Endothelial cell of umbilical vein (primary cell): ENCODE measurements at regions not wholly inside any gene's neighbourhood (a gene's known extent, or its start where the extent isn't known, plus 50 kb on each side); places are given as distances from the start of the nearest gene placed in this dataset.

ENCODE experiments used
- BruUV-seq: library from RNA; stranded (reverse); fragments of 400-500 nt; replicated peaks from 2 replicates; lab custom pipeline; 2021; lab: Mats Ljungman, UMichigan
- CTCF ChIA-PET: fragments of 300-600, 350-600 bp; sonication (Branson Sonifier 250); formaldehyde crosslinking; loops from one replicate; lab custom pipeline; 2021; ENCODE audit warnings: antibody characterized with exemption, inconsistent platforms; lab: Charles Lee
- POLR2A ChIA-PET: fragments of 300-600, 350-600 bp; sonication (Branson Sonifier 250); formaldehyde crosslinking; loops from one replicate; lab custom pipeline; 2021; ENCODE audit warnings: antibody characterized with exemption, inconsistent platforms; lab: Charles Lee
- DNase-seq: peaks from one replicate; pipeline ENCODE4 v3.0.0-alpha.2; 2011; ENCODE audit warnings: low read depth, low spot score
- FAIRE-seq: peaks from 2 replicates; lab custom pipeline; 2011; peaks lifted over from hg19 to GRCh38; lab: Jason Lieb, UNC
- H2AFZ ChIP-seq: 2 replicates; pipeline ENCODE4 v1.6.0; 2012; ENCODE audit warnings: low read depth, low read length, control low read depth, inconsistent platforms
- H3K27ac ChIP-seq: 2 replicates; pipeline ENCODE4 v1.5.1; 2011; ENCODE audit warnings: low read depth, mild to moderate bottlenecking, control low read depth, low read length, moderate library complexity; ENCODE audit not compliant: insufficient read depth
- H3K27me3 ChIP-seq, 2 experiments: 2 replicates each; pipeline versions ENCODE4 v1.6.0 to v1.6.1; 2011; ENCODE audit warnings: low read length in 2 of 2, mixed read lengths in 1 of 2; ENCODE audit not compliant: control insufficient read depth in 2 of 2, insufficient read depth in 2 of 2
- H3K36me3 ChIP-seq, 2 experiments: 2 replicates in 1 of 2; 3 replicates in 1 of 2; pipeline ENCODE4 v1.5.1; 2011; ENCODE audit warnings: low read length in 2 of 2, mild to moderate bottlenecking in 1 of 2, moderate library complexity in 1 of 2; ENCODE audit not compliant: control insufficient read depth in 2 of 2, insufficient read depth in 2 of 2; ENCODE audit errors: extremely low read depth in 1 of 2
- H3K4me1 ChIP-seq: 3 replicates; pipeline ENCODE4 v1.5.1; 2011; ENCODE audit warnings: mild to moderate bottlenecking, low read length; ENCODE audit not compliant: control insufficient read depth, insufficient read depth; ENCODE audit errors: extremely low read depth
- H3K4me2 ChIP-seq: 2 replicates; pipeline ENCODE4 v1.6.1; 2011; ENCODE audit warnings: low read length, control low read depth, mixed read lengths; ENCODE audit not compliant: insufficient read depth
- H3K4me3 ChIP-seq, 3 experiments: fragments of 200-600 bp in 1 of 3; sonication (generic), shearing (Covaris generic) in 1 of 3; replicated peaks in 1 of 3; 2 replicates each; pipeline ENCODE4 v1.5.1; 2011 to 2016; ENCODE audit warnings: control low read depth in 3 of 3, low read length in 3 of 3, mild to moderate bottlenecking in 2 of 3, inconsistent platforms in 1 of 3, low read depth in 1 of 3, moderate library complexity in 1 of 3; ENCODE audit not compliant: insufficient read depth in 1 of 3
- H3K79me2 ChIP-seq: 2 replicates; pipeline ENCODE4 v1.6.0; 2012; ENCODE audit warnings: low read length, inconsistent platforms; ENCODE audit not compliant: control insufficient read depth, insufficient read depth
- H3K9ac ChIP-seq: replicated peaks from 2 replicates; pipeline ENCODE3; 2011; ENCODE audit warnings: low read length, control low read depth; ENCODE audit not compliant: insufficient read depth; ENCODE audit errors: extremely low read depth
- H3K9me1 ChIP-seq: replicated peaks from 3 replicates; pipeline ENCODE4 v1.6.0; 2011; ENCODE audit warnings: mild to moderate bottlenecking, low read length; ENCODE audit not compliant: control insufficient read depth, insufficient read depth; ENCODE audit errors: extremely low read depth
- H3K9me3 ChIP-seq: replicated peaks from 2 replicates; pipeline ENCODE4 v1.5.1; 2012; ENCODE audit warnings: low read length, inconsistent platforms; ENCODE audit not compliant: control insufficient read depth, insufficient read depth
- H4K20me1 ChIP-seq: replicated peaks from 2 replicates; pipeline ENCODE3; 2011; ENCODE audit warnings: mild to moderate bottlenecking, low read length; ENCODE audit not compliant: control insufficient read depth, insufficient read depth; ENCODE audit errors: extremely low read depth
- EZH2 ChIP-seq: IDR thresholded peaks from 2 replicates; pipeline ENCODE4 v1.6.1; 2012; ENCODE audit warnings: borderline replicate concordance, low read depth, mild to moderate bottlenecking, moderate library complexity, low read length, inconsistent platforms; ENCODE audit not compliant: severe bottlenecking
- FOS ChIP-seq: IDR thresholded peaks from 2 replicates; pipeline ENCODE4 v1.6.1; 2011; ENCODE audit warnings: mild to moderate bottlenecking, low read length, moderate library complexity, borderline replicate concordance; ENCODE audit not compliant: insufficient read depth
- GATA2 ChIP-seq: IDR thresholded peaks from 2 replicates; pipeline ENCODE4 v1.7.0; 2011; ENCODE audit warnings: low read depth, mild to moderate bottlenecking, moderate library complexity, mixed read lengths, low read length; ENCODE audit not compliant: insufficient read length, insufficient read depth
- JUN ChIP-seq: IDR thresholded peaks from 2 replicates; pipeline ENCODE4 v1.6.1; 2011; ENCODE audit warnings: borderline replicate concordance, low read depth; ENCODE audit not compliant: insufficient read length, insufficient read depth
- MYC ChIP-seq: IDR thresholded peaks from one replicate; pipeline ENCODE4 v1.6.1; 2011; ENCODE audit warnings: mild to moderate bottlenecking, low read depth, low read length
- POLR2A ChIP-seq: IDR thresholded peaks from 2 replicates; pipeline ENCODE4 v1.6.1; 2012; ENCODE audit warnings: low read depth, mild to moderate bottlenecking, control low read depth, low read length
- POLR2AphosphoS5 ChIP-seq: IDR thresholded peaks from 2 replicates; pipeline ENCODE4 v1.6.1; 2012; ENCODE audit warnings: low read depth, mild to moderate bottlenecking, control low read depth, low read length, moderate library complexity; ENCODE audit not compliant: insufficient read depth
- dilution Hi-C: fragments of 300-500 bp; cut with MboI; formaldehyde crosslinking; loops from one replicate; pipeline ENCODE4 v1.15.0; 2019; ENCODE audit warnings: low sequenced_read_pairs; ENCODE audit not compliant: extremely low pct_ligation_motif_present
- intact Hi-C: fragments of 100-400 bp; cut with micrococcal nuclease; formaldehyde crosslinking; loops from one replicate; pipeline ENCODE4 v1.10.0; 2022
- TF ChIP-seq, protein P1 (sequence below), 2 donors: IDR thresholded peaks; 1 replicate in 1 of 2; 2 replicates in 1 of 2; pipeline ENCODE4 v1.5.1; 2011; ENCODE audit warnings: low read length in 2 of 2, mild to moderate bottlenecking in 2 of 2, moderate library complexity in 2 of 2, control low read depth in 1 of 2, inconsistent platforms in 1 of 2, low read depth in 1 of 2; ENCODE audit not compliant: insufficient read depth in 1 of 2; ENCODE audit errors: extremely low read depth in 1 of 2
- TF ChIP-seq, protein P2 (sequence below): IDR thresholded peaks from 2 replicates; pipeline ENCODE4 v1.6.1; 2011; ENCODE audit not compliant: insufficient read depth, insufficient read length

DNA sequence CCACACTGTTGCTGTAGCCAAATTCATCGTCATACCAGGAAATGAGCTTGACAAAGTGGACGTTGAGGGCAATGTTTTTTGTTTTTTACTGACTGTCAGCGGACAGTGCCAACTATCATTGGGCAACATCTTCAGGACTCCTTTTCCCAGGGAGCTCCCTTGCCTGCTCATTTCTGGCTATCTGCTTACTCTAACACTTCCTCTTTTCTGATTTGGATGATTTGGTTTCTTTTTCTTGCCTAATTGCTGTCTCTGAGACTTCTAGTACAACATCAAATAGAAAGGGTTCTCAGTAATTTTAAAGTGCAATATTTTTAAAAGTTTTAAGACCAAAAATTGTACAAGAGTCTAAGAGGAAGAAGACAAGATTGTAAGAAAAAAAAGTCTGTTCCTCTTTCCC is 92.0 kb upstream of the KLHL4 start:
- dilution Hi-C loops (no loop called here), intact Hi-C loops (no loop called here)
- no peak overlapping the region for H3K27ac ChIP-seq
- FAIRE-seq (no peak), DNase-seq (no peak)
- H3K79me2 ChIP-seq: no peaks in the 10 kb centered on the region
- POLR2A ChIA-PET: no interaction called here
- no peak overlapping the region for H3K4me2 ChIP-seq
- H2AFZ ChIP-seq: no peak overlapping the region
- no peaks in the 10 kb centered on the region for H3K27me3 ChIP-seq
- no peaks in the 10 kb centered on the region for H3K9me3 ChIP-seq
- no peaks in the 10 kb centered on the region for H4K20me1 ChIP-seq
- H3K9me1 ChIP-seq: no peaks in the 10 kb centered on the region
- CTCF ChIA-PET: interaction anchor here (1.0 kb wide), 1 partner anchor 73 kb away, joined by 3 read pairs; no protein-coding TSS in a partner anchor
- no peak overlapping the region for H3K9ac ChIP-seq
- H3K4me1 ChIP-seq: no peaks in the 10 kb centered on the region
- no peak overlapping the region for H3K4me3 ChIP-seq
- TF ChIP-seq, protein P1, sequence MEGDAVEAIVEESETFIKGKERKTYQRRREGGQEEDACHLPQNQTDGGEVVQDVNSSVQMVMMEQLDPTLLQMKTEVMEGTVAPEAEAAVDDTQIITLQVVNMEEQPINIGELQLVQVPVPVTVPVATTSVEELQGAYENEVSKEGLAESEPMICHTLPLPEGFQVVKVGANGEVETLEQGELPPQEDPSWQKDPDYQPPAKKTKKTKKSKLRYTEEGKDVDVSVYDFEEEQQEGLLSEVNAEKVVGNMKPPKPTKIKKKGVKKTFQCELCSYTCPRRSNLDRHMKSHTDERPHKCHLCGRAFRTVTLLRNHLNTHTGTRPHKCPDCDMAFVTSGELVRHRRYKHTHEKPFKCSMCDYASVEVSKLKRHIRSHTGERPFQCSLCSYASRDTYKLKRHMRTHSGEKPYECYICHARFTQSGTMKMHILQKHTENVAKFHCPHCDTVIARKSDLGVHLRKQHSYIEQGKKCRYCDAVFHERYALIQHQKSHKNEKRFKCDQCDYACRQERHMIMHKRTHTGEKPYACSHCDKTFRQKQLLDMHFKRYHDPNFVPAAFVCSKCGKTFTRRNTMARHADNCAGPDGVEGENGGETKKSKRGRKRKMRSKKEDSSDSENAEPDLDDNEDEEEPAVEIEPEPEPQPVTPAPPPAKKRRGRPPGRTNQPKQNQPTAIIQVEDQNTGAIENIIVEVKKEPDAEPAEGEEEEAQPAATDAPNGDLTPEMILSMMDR (IDR thresholded peaks at IDR 0.05; ENCODE audit: extremely low read depth in 1 of 2, insufficient read depth in 1 of 2, low read depth in 1 of 2, low read length in 2 of 2): no peak
- TF ChIP-seq GATA2: no peak
- TF ChIP-seq FOS: no peak
- no TSS peak for BruUV-seq
- no peaks in the 10 kb centered on the region for H3K36me3 ChIP-seq

GRCh38 chrX:87434618-87435017 is 83.0 kb upstream of the KLHL4 start:
- no peaks in the 10 kb centered on the region for H3K36me3 ChIP-seq
- H3K27ac ChIP-seq: no peak overlapping the region
- H3K79me2 ChIP-seq: no peaks in the 10 kb centered on the region
- CTCF ChIA-PET: no interaction called here
- POLR2A ChIA-PET: no interaction called here
- no peak for TF ChIP-seq EZH2
- TF ChIP-seq FOS: no peak
- TF ChIP-seq, protein P2, sequence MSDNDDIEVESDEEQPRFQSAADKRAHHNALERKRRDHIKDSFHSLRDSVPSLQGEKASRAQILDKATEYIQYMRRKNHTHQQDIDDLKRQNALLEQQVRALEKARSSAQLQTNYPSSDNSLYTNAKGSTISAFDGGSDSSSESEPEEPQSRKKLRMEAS: no peak
- TF ChIP-seq MYC: no peak
- no peak for TF ChIP-seq POLR2A
- no peak for TF ChIP-seq POLR2AphosphoS5
- TF ChIP-seq, protein P1 (IDR thresholded peaks at IDR 0.05; ENCODE audit: extremely low read depth in 1 of 2, insufficient read depth in 1 of 2, low read depth in 1 of 2, low read length in 2 of 2): no peak
- no peak for TF ChIP-seq JUN
- no peak for TF ChIP-seq GATA2
- no peaks in the 10 kb centered on the region for H4K20me1 ChIP-seq
- intact Hi-C loops (loop anchor here (1.0 to 2.0 kb wide), 2 partner anchors 82 to 96 kb away; partner anchors contain the start of gene KLHL4), dilution Hi-C loops (no loop called here)
- DNase-seq (peak; percentile 79), FAIRE-seq (peak; percentile 70)
- H3K4me1 ChIP-seq: peaks cover 14% of the 10 kb centered on the region
- H2AFZ ChIP-seq: no peak overlapping the region
- no peak overlapping the region for H3K4me3 ChIP-seq
- no peaks in the 10 kb centered on the region for H3K9me1 ChIP-seq
- BruUV-seq: no TSS peak
- no peak overlapping the region for H3K9ac ChIP-seq
- no peaks in the 10 kb centered on the region for H3K9me3 ChIP-seq
- no peaks in the 10 kb centered on the region for H3K27me3 ChIP-seq
- H3K4me2 ChIP-seq: peak overlapping the region; percentile 30
